CD14-positive monocyte (primary cell): ENCODE measurements at regions not wholly inside any gene's neighbourhood (a gene's known extent, or its start where the extent isn't known, plus 50 kb on each side); places are given as distances from the start of the nearest gene placed in this dataset.

Experiments
- DNase-seq, 3 donors: peaks; one replicate each; pipeline ENCODE4 v3.0.0-alpha.2; 2011 to 2022
- H2AFZ ChIP-seq: 2 replicates; pipeline ENCODE4 v1.6.0; 2012; ENCODE audit warnings: mild to moderate bottlenecking, low read depth, low read length, inconsistent platforms; ENCODE audit not compliant: insufficient read depth, poor library complexity, severe bottlenecking
- H3K27ac ChIP-seq, 2 donors: 1 replicate in 1 of 2; 2 replicates in 1 of 2; pipeline ENCODE4 v1.5.1; 2012 to 2013; ENCODE audit warnings: low read length in 2 of 2, control low read depth in 1 of 2, inconsistent platforms in 1 of 2, low read depth in 1 of 2, mild to moderate bottlenecking in 1 of 2
- H3K27me3 ChIP-seq, 2 donors: one replicate each; pipeline versions ENCODE4 v1.6.0 to v1.6.1; 2011 to 2013; ENCODE audit warnings: low read length in 2 of 2; ENCODE audit not compliant: control insufficient read depth in 2 of 2, insufficient read depth in 2 of 2
- H3K36me3 ChIP-seq, 2 donors: replicated peaks in 1 of 2; 1 replicate in 1 of 2; 2 replicates in 1 of 2; pipeline versions ENCODE4 v1.5.1 to v1.6.1; 2012 to 2013; ENCODE audit warnings: low read length in 2 of 2, control low read depth in 1 of 2, inconsistent platforms in 1 of 2, mild to moderate bottlenecking in 1 of 2; ENCODE audit not compliant: insufficient read depth in 2 of 2, control insufficient read depth in 1 of 2
- H3K4me1 ChIP-seq, 2 donors: 1 replicate in 1 of 2; 2 replicates in 1 of 2; pipeline versions ENCODE4 v1.5.1 to v1.6.1; 2012 to 2013; ENCODE audit warnings: low read length in 2 of 2, control low read depth in 1 of 2, inconsistent platforms in 1 of 2, mild to moderate bottlenecking in 1 of 2, moderate library complexity in 1 of 2; ENCODE audit not compliant: insufficient read depth in 2 of 2, control insufficient read depth in 1 of 2
- H3K4me2 ChIP-seq: replicated peaks from 2 replicates; pipeline ENCODE3; 2012; ENCODE audit warnings: low read length, moderate library complexity, mild to moderate bottlenecking; ENCODE audit not compliant: poor library complexity, severe bottlenecking; ENCODE audit errors: extremely low read depth
- H3K4me3 ChIP-seq, 3 experiments: fragments of 200-600 bp in 1 of 3; sonication (generic) in 1 of 3; replicated peaks in 1 of 3; 1 replicate in 2 of 3; 2 replicates in 1 of 3; pipeline ENCODE4 v1.5.1; 2011 to 2013; ENCODE audit warnings: low read length in 3 of 3, mild to moderate bottlenecking in 3 of 3, control low read depth in 2 of 3, low read depth in 2 of 3, inconsistent platforms in 1 of 3, moderate library complexity in 1 of 3
- H3K79me2 ChIP-seq: 2 replicates; pipeline ENCODE4 v1.6.0; 2012; ENCODE audit warnings: mild to moderate bottlenecking, control low read depth, inconsistent platforms, low read length, moderate library complexity; ENCODE audit not compliant: insufficient read depth
- H3K9ac ChIP-seq: 2 replicates; pipeline ENCODE4 v1.6.0; 2017; ENCODE audit warnings: low read length, mild to moderate bottlenecking; ENCODE audit not compliant: insufficient read depth, poor library complexity, severe bottlenecking
- H3K9me3 ChIP-seq, 2 donors: replicated peaks in 1 of 2; 1 replicate in 1 of 2; 2 replicates in 1 of 2; pipeline versions ENCODE4 v1.5.1 to v1.6.1; 2012 to 2013; ENCODE audit warnings: low read length in 2 of 2, control low read depth in 1 of 2; ENCODE audit not compliant: control insufficient read depth in 1 of 2, insufficient read depth in 1 of 2
- H4K20me1 ChIP-seq: 2 replicates; pipeline ENCODE4 v1.6.0; 2012; ENCODE audit warnings: mild to moderate bottlenecking, low read length, control low read depth, moderate library complexity; ENCODE audit not compliant: insufficient read depth
- H3K27ac Mint-ChIP-seq, 7 donors: one replicate each; pipeline ENCODE4 v1.8.0; 2020; ENCODE audit warnings: mild to moderate bottlenecking in 7 of 7, mixed read lengths in 7 of 7, moderate library complexity in 6 of 7, inconsistent platforms in 2 of 7
- H3K27me3 Mint-ChIP-seq, 3 donors: one replicate each; pipeline ENCODE4 v1.8.0; 2021 to 2022; ENCODE audit warnings: low read depth in 3 of 3, mild to moderate bottlenecking in 3 of 3, mixed read lengths in 3 of 3, moderate library complexity in 3 of 3, inconsistent platforms in 1 of 3
- H3K36me3 Mint-ChIP-seq, 2 donors: one replicate each; pipeline ENCODE4 v1.8.0; 2020; ENCODE audit warnings: mixed read lengths in 2 of 2, inconsistent platforms in 1 of 2, mild to moderate bottlenecking in 1 of 2
- H3K4me1 Mint-ChIP-seq: one replicate; pipeline ENCODE4 v1.8.0; 2020; ENCODE audit warnings: mild to moderate bottlenecking, mixed read lengths
- H3K4me3 Mint-ChIP-seq, 2 donors: one replicate each; pipeline ENCODE4 v1.8.0; 2020; ENCODE audit warnings: mild to moderate bottlenecking in 2 of 2, mixed read lengths in 2 of 2, moderate library complexity in 1 of 2
- H3K9me3 Mint-ChIP-seq, 7 donors: one replicate each; pipeline ENCODE4 v1.8.0; 2020 to 2022; ENCODE audit warnings: mixed read lengths in 7 of 7, mild to moderate bottlenecking in 6 of 7, moderate library complexity in 6 of 7, inconsistent platforms in 2 of 7
- CTCF ChIP-seq: fragments of 200-600 bp; IDR thresholded peaks from one replicate; pipeline ENCODE4 v1.8.0; 2022; ENCODE audit warnings: antibody characterized with exemption, mild to moderate bottlenecking
- WGBS: methylation state at CpG from one replicate; pipeline ENCODE4 v1.1.5; 2013; ENCODE audit warnings: missing lambda C conversion rate; ENCODE audit not compliant: insufficient coverage; 5-methylcytosine and 5-hydroxymethylcytosine counted together
- intact Hi-C, 2 donors: fragments of 100-400 bp; cut with micrococcal nuclease; formaldehyde crosslinking; loops; one replicate each; pipeline versions ENCODE4 v1.15.0 to v1.15.1; 2023

- no peak for TF ChIP-seq CTCF
- H3K27ac Mint-ChIP-seq: no peak overlapping the region
- no peaks in the 10 kb centered on the region for H3K36me3 ChIP-seq
- H4K20me1 ChIP-seq: no peaks in the 10 kb centered on the region
- no peak overlapping the region for H3K4me2 ChIP-seq
- H3K27ac ChIP-seq: no peak overlapping the region
- no peak overlapping the region for H3K4me3 ChIP-seq
- H3K9me3 Mint-ChIP-seq: peaks cover 0 to 12% (median 2%) of the 10 kb centered on the region in 7 donors
- no peaks in the 10 kb centered on the region for H3K9me3 ChIP-seq
- no peaks in the 10 kb centered on the region for H3K27me3 ChIP-seq
- H2AFZ ChIP-seq: no peak overlapping the region
- no peak overlapping the region for H3K9ac ChIP-seq
- no peaks in the 10 kb centered on the region for H3K36me3 Mint-ChIP-seq
- H3K27me3 Mint-ChIP-seq: no peaks in the 10 kb centered on the region
- H3K4me3 Mint-ChIP-seq: no peak overlapping the region
- H3K79me2 ChIP-seq: no peaks in the 10 kb centered on the region
- intact Hi-C loops: no loop called here
- no peaks in the 10 kb centered on the region for H3K4me1 ChIP-seq
- no peaks in the 10 kb centered on the region for H3K4me1 Mint-ChIP-seq
- DNase-seq: no peak
- WGBS: 89% methylated on average over 3 of the region's 3 CpGs
These were observed 366.8 kb upstream of the SGCD start for GRCh38 chr5:155960177-155960576.

- no peak overlapping the region for H3K4me3 Mint-ChIP-seq
- DNase-seq: no peak
- Histone ChIP-seq H3K4me2 (no peak overlapping the region), H3K9ac (no peak overlapping the region), H3K27me3 (no peaks in the 10 kb centered on the region), H3K27ac (no peak overlapping the region), H3K4me1 (no peaks in the 10 kb centered on the region), H2AFZ (no peak overlapping the region), H4K20me1 (no peaks in the 10 kb centered on the region), H3K4me3 (no peak overlapping the region), H3K9me3 (peaks cover 0 to 7% of the 10 kb centered on the region in 2 donors), H3K36me3 (no peaks in the 10 kb centered on the region), H3K79me2 (no peaks in the 10 kb centered on the region)
- no peaks in the 10 kb centered on the region for H3K36me3 Mint-ChIP-seq
- no peak for TF ChIP-seq CTCF
- WGBS: no CpG with 5 or more reads among the region's 5 CpGs
- no peaks in the 10 kb centered on the region for H3K4me1 Mint-ChIP-seq
- H3K9me3 Mint-ChIP-seq: peaks cover 0 to 10% (median 4%) of the 10 kb centered on the region in 7 donors
- H3K27me3 Mint-ChIP-seq: no peaks in the 10 kb centered on the region
- intact Hi-C loops: no loop called here
- no peak overlapping the region for H3K27ac Mint-ChIP-seq
These were observed 357.4 kb upstream of the SGCD start for GRCh38 chr5:155969537-155969936.
